ENCODE measurements at regions not wholly inside any gene's neighbourhood (a gene's known extent, or its start where the extent isn't known, plus 50 kb on each side); places are given as distances from the start of the nearest gene placed in this dataset.

DNA sequence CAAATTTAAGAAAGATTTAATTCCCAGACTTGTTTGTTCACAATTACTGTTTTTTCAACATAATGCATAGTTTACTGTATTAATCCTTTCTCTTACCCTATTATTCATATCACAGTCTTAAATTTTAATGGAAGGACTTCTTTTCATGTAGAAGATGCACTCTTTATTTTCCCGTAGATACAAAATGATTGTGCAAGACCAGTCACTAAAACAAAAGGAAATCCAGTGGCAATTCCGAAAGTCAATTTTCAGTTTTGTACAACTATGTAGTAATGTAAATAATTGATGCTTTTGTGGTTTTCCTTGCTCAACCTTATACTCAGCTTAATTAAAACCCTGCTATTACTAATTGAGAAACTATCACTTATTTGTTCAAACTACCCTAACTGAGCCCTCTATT is 361.5 kb upstream of the PTCHD4 start (continued):
- TF ChIP-seq, protein P1, sequence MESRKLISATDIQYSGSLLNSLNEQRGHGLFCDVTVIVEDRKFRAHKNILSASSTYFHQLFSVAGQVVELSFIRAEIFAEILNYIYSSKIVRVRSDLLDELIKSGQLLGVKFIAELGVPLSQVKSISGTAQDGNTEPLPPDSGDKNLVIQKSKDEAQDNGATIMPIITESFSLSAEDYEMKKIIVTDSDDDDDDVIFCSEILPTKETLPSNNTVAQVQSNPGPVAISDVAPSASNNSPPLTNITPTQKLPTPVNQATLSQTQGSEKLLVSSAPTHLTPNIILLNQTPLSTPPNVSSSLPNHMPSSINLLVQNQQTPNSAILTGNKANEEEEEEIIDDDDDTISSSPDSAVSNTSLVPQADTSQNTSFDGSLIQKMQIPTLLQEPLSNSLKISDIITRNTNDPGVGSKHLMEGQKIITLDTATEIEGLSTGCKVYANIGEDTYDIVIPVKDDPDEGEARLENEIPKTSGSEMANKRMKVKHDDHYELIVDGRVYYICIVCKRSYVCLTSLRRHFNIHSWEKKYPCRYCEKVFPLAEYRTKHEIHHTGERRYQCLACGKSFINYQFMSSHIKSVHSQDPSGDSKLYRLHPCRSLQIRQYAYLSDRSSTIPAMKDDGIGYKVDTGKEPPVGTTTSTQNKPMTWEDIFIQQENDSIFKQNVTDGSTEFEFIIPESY (IDR thresholded peaks at IDR 0.05; ENCODE audit: extremely low read depth, insufficient replicate concordance, low read length) = no peak
- TF ChIP-seq JUND (IDR thresholded peaks at IDR 0.05) (no peak), SIN3A (IDR thresholded peaks at IDR 0.05; ENCODE audit: low read depth) (no peak), ELF1 (IDR thresholded peaks at IDR 0.05; ENCODE audit: borderline replicate concordance, low read depth) (no peak), ZFX (IDR thresholded peaks at IDR 0.05) (no peak), POLR2A (IDR thresholded peaks at IDR 0.05; ENCODE audit: borderline replicate concordance, extremely low read depth, insufficient read depth, insufficient read length) (no peak), RAD21 (IDR thresholded peaks at IDR 0.05; ENCODE audit: low read depth) (no peak), TCF7L2 (IDR thresholded peaks at IDR 0.05; ENCODE audit: borderline replicate concordance, extremely low read depth, insufficient read depth, insufficient read length) (no peak), ZNF274 (IDR thresholded peaks at IDR 0.05; ENCODE audit: low read depth, low read length) (no peak)
- TF ChIP-seq, protein P2, sequence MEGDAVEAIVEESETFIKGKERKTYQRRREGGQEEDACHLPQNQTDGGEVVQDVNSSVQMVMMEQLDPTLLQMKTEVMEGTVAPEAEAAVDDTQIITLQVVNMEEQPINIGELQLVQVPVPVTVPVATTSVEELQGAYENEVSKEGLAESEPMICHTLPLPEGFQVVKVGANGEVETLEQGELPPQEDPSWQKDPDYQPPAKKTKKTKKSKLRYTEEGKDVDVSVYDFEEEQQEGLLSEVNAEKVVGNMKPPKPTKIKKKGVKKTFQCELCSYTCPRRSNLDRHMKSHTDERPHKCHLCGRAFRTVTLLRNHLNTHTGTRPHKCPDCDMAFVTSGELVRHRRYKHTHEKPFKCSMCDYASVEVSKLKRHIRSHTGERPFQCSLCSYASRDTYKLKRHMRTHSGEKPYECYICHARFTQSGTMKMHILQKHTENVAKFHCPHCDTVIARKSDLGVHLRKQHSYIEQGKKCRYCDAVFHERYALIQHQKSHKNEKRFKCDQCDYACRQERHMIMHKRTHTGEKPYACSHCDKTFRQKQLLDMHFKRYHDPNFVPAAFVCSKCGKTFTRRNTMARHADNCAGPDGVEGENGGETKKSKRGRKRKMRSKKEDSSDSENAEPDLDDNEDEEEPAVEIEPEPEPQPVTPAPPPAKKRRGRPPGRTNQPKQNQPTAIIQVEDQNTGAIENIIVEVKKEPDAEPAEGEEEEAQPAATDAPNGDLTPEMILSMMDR (IDR thresholded peaks at IDR 0.05 in 2 of 3, conservative IDR thresholded peaks at IDR 0.05 in 1 of 3; ENCODE audit: borderline replicate concordance in 1 of 3, insufficient read depth in 1 of 3, low read depth in 2 of 3, low read length in 2 of 3) = no peak

DNA sequence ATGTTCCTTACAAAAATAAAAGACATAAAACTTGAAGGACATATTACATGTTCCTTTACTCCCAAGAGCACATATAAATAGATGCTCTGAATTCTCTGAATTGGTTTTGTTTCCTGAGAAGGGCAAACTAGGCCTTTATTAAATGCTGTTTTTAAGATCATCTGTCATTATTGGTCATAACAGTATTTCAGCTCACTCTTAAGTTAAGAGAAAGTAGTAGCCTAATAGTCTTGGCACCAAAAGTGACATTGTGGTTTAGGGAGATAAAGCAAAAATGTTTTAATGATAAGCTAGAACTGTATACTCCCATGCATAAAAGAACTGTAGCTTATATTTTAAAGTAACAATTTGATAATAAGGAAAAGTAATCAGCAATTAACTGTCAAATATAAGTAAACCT is 361.1 kb upstream of the PTCHD4 start:
- ATAC-seq (no peak), DNase-seq (ENCODE audit: low read depth, low spot score) (no peak)
- Histone ChIP-seq H3K79me2 (ENCODE audit: insufficient read depth, low read length) (no peaks in the 10 kb centered on the region), H3K4me3 (replicated peaks in 1 of 2; ENCODE audit: low read depth in 1 of 2, low read length in 2 of 2) (no peak overlapping the region), H3K36me3 (ENCODE audit: control insufficient read depth in 1 of 2, insufficient read depth in 2 of 2, low read length in 2 of 2) (no peaks in the 10 kb centered on the region), H3K4me1 (ENCODE audit: control insufficient read depth in 1 of 2, insufficient read depth in 2 of 2, low read length in 2 of 2) (no peaks in the 10 kb centered on the region), H3K27ac (ENCODE audit: low read depth, low read length) (no peak overlapping the region), H2AFZ (ENCODE audit: low read depth, low read length, poor library complexity, severe bottlenecking) (no peak overlapping the region), H3K9ac (ENCODE audit: low read length) (no peak overlapping the region), H3K9me2 (ENCODE audit: insufficient read depth) (0 out of 2 replicates have a peak, but pooled peaks cover 2% of the 10 kb centered on the region), H3K4me2 (ENCODE audit: low read length) (no peak overlapping the region), H3K9me3 (ENCODE audit: control insufficient read depth in 1 of 2, insufficient read depth in 1 of 2, low read depth in 1 of 2, low read length in 2 of 2) (no peaks in the 10 kb centered on the region), H3K27me3 (ENCODE audit: insufficient read depth, low read length) (no peaks in the 10 kb centered on the region), H4K20me1 (ENCODE audit: insufficient read depth) (no peaks in the 10 kb centered on the region)
- intact Hi-C loops (cut with micrococcal nuclease) = no loop called here
- ChIA-PET CTCF (no interaction called here), RAD21 (ENCODE audit: low non-redundant PET in 1 of 2, low total read pairs in 2 of 2, uncharacterized antibody in 2 of 2, unreplicated experiment in 2 of 2) (no interaction called here), POLR2A (no interaction called here)
- no TSS peak for BruUV-seq (replicated peaks)
- TF ChIP-seq EGR1 (IDR thresholded peaks at IDR 0.05; ENCODE audit: low read depth) = no peak
- no peak for TF ChIP-seq JUND (IDR thresholded peaks at IDR 0.05)
- TF ChIP-seq FOSL1 (IDR thresholded peaks at IDR 0.05; ENCODE audit: low read depth) = no peak
- TF ChIP-seq, protein P3, sequence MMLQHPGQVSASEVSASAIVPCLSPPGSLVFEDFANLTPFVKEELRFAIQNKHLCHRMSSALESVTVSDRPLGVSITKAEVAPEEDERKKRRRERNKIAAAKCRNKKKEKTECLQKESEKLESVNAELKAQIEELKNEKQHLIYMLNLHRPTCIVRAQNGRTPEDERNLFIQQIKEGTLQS (IDR thresholded peaks at IDR 0.05) = no peak
- no peak for TF ChIP-seq SRF (IDR thresholded peaks at IDR 0.05; ENCODE audit: low read depth)
- TF ChIP-seq SIN3A (IDR thresholded peaks at IDR 0.05; ENCODE audit: low read depth) = no peak
- no peak for TF ChIP-seq CEBPB (IDR thresholded peaks at IDR 0.05; ENCODE audit: low read depth)
- TF ChIP-seq EZH2 (IDR thresholded peaks at IDR 0.05) = no peak
- no peak for TF ChIP-seq RAD21 (IDR thresholded peaks at IDR 0.05; ENCODE audit: low read depth)
- TF ChIP-seq, protein P4, sequence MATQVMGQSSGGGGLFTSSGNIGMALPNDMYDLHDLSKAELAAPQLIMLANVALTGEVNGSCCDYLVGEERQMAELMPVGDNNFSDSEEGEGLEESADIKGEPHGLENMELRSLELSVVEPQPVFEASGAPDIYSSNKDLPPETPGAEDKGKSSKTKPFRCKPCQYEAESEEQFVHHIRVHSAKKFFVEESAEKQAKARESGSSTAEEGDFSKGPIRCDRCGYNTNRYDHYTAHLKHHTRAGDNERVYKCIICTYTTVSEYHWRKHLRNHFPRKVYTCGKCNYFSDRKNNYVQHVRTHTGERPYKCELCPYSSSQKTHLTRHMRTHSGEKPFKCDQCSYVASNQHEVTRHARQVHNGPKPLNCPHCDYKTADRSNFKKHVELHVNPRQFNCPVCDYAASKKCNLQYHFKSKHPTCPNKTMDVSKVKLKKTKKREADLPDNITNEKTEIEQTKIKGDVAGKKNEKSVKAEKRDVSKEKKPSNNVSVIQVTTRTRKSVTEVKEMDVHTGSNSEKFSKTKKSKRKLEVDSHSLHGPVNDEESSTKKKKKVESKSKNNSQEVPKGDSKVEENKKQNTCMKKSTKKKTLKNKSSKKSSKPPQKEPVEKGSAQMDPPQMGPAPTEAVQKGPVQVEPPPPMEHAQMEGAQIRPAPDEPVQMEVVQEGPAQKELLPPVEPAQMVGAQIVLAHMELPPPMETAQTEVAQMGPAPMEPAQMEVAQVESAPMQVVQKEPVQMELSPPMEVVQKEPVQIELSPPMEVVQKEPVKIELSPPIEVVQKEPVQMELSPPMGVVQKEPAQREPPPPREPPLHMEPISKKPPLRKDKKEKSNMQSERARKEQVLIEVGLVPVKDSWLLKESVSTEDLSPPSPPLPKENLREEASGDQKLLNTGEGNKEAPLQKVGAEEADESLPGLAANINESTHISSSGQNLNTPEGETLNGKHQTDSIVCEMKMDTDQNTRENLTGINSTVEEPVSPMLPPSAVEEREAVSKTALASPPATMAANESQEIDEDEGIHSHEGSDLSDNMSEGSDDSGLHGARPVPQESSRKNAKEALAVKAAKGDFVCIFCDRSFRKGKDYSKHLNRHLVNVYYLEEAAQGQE (IDR thresholded peaks at IDR 0.05; ENCODE audit: low read depth) = no peak
- TF ChIP-seq YY1 (IDR thresholded peaks at IDR 0.05; ENCODE audit: extremely low read depth, insufficient replicate concordance, low read depth, low read length) = no peak
- TF ChIP-seq SP1 (IDR thresholded peaks at IDR 0.05; ENCODE audit: low read depth) = no peak
